ENCODE measurements at regions not wholly inside any gene's neighbourhood (a gene's known extent, or its start where the extent isn't known, plus 50 kb on each side); places are given as distances from the start of the nearest gene placed in this dataset.
"Not testable (repeated sequence)": the region's sequence is repeated elsewhere in the genome, so short reads cannot be mapped to it uniquely, and the experiment has no call there.

DNA sequence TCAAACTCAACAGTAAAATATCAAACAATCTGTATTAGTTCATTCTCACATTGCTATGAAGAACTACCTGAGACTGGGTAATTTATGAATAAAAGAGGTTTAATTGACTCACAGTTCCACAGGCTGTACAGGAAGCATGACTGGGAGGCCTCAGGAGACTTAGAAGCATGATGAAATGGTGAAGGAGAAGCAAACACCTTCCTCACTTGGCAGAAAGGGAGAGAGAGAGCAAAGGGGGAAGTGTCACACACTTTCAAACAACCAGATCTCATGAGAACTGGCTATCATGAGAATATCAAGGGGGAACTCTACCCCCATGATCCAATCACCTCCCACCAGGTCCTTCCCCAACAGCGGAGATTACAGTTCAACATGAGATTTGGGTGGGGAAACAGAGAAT, 198.5 kb upstream of the CRIM1 start:
- not testable (repeated sequence) for TF ChIP-seq ZNF423 (CRISPR knock-in tag; IDR thresholded peaks at IDR 0.05); IRF2 (CRISPR knock-in tag; IDR thresholded peaks at IDR 0.05; ENCODE audit: borderline replicate concordance, low read depth); FOXJ3 (CRISPR knock-in tag; IDR thresholded peaks at IDR 0.05; ENCODE audit: borderline replicate concordance); ATF6 (CRISPR knock-in tag; IDR thresholded peaks at IDR 0.05)
- TF ChIP-seq, protein P1, sequence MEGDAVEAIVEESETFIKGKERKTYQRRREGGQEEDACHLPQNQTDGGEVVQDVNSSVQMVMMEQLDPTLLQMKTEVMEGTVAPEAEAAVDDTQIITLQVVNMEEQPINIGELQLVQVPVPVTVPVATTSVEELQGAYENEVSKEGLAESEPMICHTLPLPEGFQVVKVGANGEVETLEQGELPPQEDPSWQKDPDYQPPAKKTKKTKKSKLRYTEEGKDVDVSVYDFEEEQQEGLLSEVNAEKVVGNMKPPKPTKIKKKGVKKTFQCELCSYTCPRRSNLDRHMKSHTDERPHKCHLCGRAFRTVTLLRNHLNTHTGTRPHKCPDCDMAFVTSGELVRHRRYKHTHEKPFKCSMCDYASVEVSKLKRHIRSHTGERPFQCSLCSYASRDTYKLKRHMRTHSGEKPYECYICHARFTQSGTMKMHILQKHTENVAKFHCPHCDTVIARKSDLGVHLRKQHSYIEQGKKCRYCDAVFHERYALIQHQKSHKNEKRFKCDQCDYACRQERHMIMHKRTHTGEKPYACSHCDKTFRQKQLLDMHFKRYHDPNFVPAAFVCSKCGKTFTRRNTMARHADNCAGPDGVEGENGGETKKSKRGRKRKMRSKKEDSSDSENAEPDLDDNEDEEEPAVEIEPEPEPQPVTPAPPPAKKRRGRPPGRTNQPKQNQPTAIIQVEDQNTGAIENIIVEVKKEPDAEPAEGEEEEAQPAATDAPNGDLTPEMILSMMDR (IDR thresholded peaks at IDR 0.05) = not testable (repeated sequence)
- TF ChIP-seq, protein P2, sequence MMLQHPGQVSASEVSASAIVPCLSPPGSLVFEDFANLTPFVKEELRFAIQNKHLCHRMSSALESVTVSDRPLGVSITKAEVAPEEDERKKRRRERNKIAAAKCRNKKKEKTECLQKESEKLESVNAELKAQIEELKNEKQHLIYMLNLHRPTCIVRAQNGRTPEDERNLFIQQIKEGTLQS (CRISPR knock-in tag; conservative IDR thresholded peaks at IDR 0.05) = not testable (repeated sequence)
- TF ChIP-seq, protein P3, sequence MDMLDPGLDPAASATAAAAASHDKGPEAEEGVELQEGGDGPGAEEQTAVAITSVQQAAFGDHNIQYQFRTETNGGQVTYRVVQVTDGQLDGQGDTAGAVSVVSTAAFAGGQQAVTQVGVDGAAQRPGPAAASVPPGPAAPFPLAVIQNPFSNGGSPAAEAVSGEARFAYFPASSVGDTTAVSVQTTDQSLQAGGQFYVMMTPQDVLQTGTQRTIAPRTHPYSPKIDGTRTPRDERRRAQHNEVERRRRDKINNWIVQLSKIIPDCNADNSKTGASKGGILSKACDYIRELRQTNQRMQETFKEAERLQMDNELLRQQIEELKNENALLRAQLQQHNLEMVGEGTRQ (CRISPR knock-in tag; IDR thresholded peaks at IDR 0.05) = not testable (repeated sequence)

Data from WTC11 (cell line).